Stomach (tissue), 4 donors: ENCODE measurements at regions not wholly inside any gene's neighbourhood (a gene's known extent, or its start where the extent isn't known, plus 50 kb on each side); places are given as distances from the start of the nearest gene placed in this dataset.

Experiments
- POLR2A ChIP-seq, 4 donors: fragments of 450-650 bp; IDR thresholded peaks; one replicate each; pipeline ENCODE4 v1.6.1; 2016; ENCODE audit warnings: antibody characterized with exemption in 4 of 4, control low read depth in 2 of 4, mild to moderate bottlenecking in 1 of 4, moderate library complexity in 1 of 4
- TF ChIP-seq, protein P1 (sequence below), 7 experiments: fragments of 450-650 bp in 4 of 7; fragments of 200-600 bp in 3 of 7; sonication (generic) in 3 of 7; IDR thresholded peaks; one replicate each; pipeline ENCODE4 v1.5.1; 2016 to 2019; ENCODE audit warnings: antibody characterized with exemption in 7 of 7, control low read depth in 2 of 7, mild to moderate bottlenecking in 1 of 7

DNA sequence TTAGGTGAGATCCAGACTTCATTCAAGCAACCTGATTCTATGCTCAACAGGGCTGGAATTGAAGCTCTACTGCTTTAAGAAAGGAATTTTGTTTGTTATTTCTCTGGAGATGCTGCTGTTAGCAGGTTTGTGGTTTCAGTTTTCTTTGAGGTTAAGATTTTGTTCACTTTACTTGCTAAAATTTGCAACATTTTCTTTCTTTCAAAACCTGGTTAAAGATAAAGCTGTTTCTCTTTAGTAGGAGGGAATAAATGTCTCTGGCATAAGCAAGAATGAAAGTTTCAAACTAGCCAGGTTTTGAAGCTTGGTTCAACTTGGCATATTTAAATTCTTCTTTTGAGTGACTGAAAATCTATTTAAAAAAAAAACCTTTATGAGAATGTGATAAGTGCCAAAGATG, 660.6 kb upstream of the NR3C2 start:
- TF ChIP-seq, protein P1, sequence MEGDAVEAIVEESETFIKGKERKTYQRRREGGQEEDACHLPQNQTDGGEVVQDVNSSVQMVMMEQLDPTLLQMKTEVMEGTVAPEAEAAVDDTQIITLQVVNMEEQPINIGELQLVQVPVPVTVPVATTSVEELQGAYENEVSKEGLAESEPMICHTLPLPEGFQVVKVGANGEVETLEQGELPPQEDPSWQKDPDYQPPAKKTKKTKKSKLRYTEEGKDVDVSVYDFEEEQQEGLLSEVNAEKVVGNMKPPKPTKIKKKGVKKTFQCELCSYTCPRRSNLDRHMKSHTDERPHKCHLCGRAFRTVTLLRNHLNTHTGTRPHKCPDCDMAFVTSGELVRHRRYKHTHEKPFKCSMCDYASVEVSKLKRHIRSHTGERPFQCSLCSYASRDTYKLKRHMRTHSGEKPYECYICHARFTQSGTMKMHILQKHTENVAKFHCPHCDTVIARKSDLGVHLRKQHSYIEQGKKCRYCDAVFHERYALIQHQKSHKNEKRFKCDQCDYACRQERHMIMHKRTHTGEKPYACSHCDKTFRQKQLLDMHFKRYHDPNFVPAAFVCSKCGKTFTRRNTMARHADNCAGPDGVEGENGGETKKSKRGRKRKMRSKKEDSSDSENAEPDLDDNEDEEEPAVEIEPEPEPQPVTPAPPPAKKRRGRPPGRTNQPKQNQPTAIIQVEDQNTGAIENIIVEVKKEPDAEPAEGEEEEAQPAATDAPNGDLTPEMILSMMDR (IDR thresholded peaks at IDR 0.05): no peak
- no peak for TF ChIP-seq POLR2A (IDR thresholded peaks at IDR 0.05)
